GM13977 (cell line): ENCODE measurements at regions not wholly inside any gene's neighbourhood (a gene's known extent, or its start where the extent isn't known, plus 50 kb on each side); places are given as distances from the start of the nearest gene placed in this dataset.

Experiments
- DNase-seq: peaks from one replicate; pipeline ENCODE4 v3.0.0; 2012; ENCODE audit warnings: low spot score
- in situ Hi-C: fragments of 300-500 bp; cut with MboI; formaldehyde crosslinking; loops from one replicate; pipeline ENCODE4 v1.12.0; 2022; ENCODE audit warnings: low sequenced_read_pairs, low pct_unique_long_range_greater_than_20kb, mixed read lengths, inconsistent platforms; ENCODE audit not compliant: unreplicated experiment
- TF ChIP-seq, protein P1 (sequence below): IDR thresholded peaks from 2 replicates; pipeline ENCODE4 v1.5.1; 2012; ENCODE audit warnings: mild to moderate bottlenecking, control low read depth; ENCODE audit not compliant: insufficient read depth; ENCODE audit errors: extremely low read depth, missing control alignments

GRCh38 chr1:188127507-188127906 is 1298.8 kb downstream of the PLA2G4A start:
- DNase-seq, result no peak

DNA sequence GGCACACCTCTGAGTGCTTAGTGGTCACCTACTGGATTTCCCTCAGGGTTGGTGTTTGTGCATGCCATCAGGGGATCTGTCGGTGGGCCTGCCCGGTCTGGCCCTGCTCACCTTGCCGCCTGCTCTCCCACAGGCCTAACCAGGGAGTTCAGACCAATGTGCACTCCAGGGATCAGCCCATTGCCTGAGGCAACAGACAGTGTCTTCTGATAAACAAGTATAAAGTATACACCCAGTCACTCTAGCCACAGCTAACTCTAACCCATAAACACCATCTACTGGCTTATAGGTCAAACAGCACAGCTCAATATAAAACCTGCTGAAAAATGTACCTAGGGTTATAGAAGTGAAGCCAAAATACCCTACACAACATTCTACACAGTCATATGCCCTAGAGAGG is 1300.0 kb downstream of the PLA2G4A start:
- TF ChIP-seq, protein P1, sequence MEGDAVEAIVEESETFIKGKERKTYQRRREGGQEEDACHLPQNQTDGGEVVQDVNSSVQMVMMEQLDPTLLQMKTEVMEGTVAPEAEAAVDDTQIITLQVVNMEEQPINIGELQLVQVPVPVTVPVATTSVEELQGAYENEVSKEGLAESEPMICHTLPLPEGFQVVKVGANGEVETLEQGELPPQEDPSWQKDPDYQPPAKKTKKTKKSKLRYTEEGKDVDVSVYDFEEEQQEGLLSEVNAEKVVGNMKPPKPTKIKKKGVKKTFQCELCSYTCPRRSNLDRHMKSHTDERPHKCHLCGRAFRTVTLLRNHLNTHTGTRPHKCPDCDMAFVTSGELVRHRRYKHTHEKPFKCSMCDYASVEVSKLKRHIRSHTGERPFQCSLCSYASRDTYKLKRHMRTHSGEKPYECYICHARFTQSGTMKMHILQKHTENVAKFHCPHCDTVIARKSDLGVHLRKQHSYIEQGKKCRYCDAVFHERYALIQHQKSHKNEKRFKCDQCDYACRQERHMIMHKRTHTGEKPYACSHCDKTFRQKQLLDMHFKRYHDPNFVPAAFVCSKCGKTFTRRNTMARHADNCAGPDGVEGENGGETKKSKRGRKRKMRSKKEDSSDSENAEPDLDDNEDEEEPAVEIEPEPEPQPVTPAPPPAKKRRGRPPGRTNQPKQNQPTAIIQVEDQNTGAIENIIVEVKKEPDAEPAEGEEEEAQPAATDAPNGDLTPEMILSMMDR, result peak; percentile 15
- in situ Hi-C loops, result no loop called here
- peak; percentile 4 for DNase-seq

More at GRCh38 chr1:188127507-188127906, 1298.8 kb downstream of the PLA2G4A start:
- in situ Hi-C loops, result no loop called here
- TF ChIP-seq, protein P1, result no peak

GRCh38 chr1:188129856-188130838 is 1301.4 kb downstream of the PLA2G4A start:
- DNase-seq, result no peak

DNA sequence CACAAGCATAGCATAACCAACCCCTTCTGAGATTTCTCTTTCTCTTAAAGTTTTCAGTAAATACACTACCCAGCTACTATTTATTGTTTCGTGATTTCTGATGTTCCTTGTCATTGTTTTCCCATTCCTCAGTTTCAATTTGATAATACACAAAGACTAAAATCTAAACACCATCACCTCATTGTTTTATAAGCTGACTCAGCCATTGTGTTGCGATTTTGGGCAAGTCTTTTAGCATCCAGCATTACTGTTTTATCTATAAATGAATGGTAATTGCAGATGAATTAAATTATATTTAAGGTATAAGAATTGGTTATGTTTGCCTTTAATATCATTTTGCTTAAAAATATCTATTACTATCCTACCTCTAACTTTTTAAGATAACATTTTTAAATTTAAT is 1308.5 kb downstream of the PLA2G4A start:
- in situ Hi-C loops, result no loop called here
- TF ChIP-seq, protein P1, result no peak
- DNase-seq, result no peak

More at GRCh38 chr1:188129856-188130838, 1301.4 kb downstream of the PLA2G4A start:
- TF ChIP-seq, protein P1, result no peak
- in situ Hi-C loops, result no loop called here

GRCh38 chr1:188140958-188141357 is 1312.2 kb downstream of the PLA2G4A start:
- TF ChIP-seq, protein P1, result no peak
- DNase-seq, result no peak
- in situ Hi-C loops, result no loop called here

DNA sequence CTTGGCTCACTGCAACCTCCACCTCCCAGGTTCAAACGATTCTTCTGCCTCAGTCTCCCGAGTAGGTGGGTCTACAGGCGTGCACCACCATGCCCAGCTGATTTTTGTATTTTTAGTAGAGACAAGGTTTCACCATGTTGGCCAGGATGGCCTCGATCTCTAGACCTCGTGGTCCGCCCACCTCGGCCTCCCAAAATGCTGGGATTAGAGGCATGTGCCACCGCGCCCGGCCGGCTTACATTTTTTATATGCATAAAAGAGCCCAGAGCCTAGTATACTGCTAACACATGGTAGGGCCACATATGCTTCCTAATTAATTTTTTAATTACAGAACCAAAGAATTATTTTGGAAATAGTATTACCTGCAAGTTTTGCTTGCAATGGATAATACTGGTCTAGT is 1325.4 kb downstream of the PLA2G4A start:
- TF ChIP-seq, protein P1, result no peak
- in situ Hi-C loops, result no loop called here
- no peak for DNase-seq
